Activated T-helper 2 cell treated with anti-CD3 and anti-CD28 coated beads, Interferon-gamma antibody, Interleukin-2, Interleukin-4, amounts not matched to agents 10 μg/mL and 5 μg/mL and 100 μg/mL, durations not matched to agents 14 hours and 24 hours and 36 hours (primary cell): ENCODE measurements at regions not wholly inside any gene's neighbourhood (a gene's known extent, or its start where the extent isn't known, plus 50 kb on each side); places are given as distances from the start of the nearest gene placed in this dataset.

Source experiments
- DNase-seq: peaks from one replicate; pipeline ENCODE4 v3.0.0; 2021; ENCODE audit warnings: low spot score
- H3K27ac Mint-ChIP-seq: one replicate; pipeline ENCODE4 v1.8.0; 2021; ENCODE audit warnings: mixed read lengths
- H3K27me3 Mint-ChIP-seq: one replicate; pipeline ENCODE4 v1.8.0; 2021; ENCODE audit warnings: low read depth, mixed read lengths
- H3K36me3 Mint-ChIP-seq: one replicate; pipeline ENCODE4 v1.8.0; 2021; ENCODE audit warnings: low read depth, mixed read lengths
- H3K4me1 Mint-ChIP-seq: one replicate; pipeline ENCODE4 v1.8.0; 2021; ENCODE audit warnings: low read depth, mixed read lengths
- H3K4me3 Mint-ChIP-seq: one replicate; pipeline ENCODE4 v1.8.0; 2021; ENCODE audit warnings: low read depth, mild to moderate bottlenecking, moderate library complexity, mixed read lengths
- H3K9me3 Mint-ChIP-seq: one replicate; pipeline ENCODE4 v1.8.0; 2021; ENCODE audit warnings: mixed read lengths
- intact Hi-C: fragments of 100-400 bp; cut with micrococcal nuclease; formaldehyde crosslinking; loops from one replicate; pipeline ENCODE4 v1.15.1; 2023

- no peak overlapping the region for H3K27ac Mint-ChIP-seq
- H3K9me3 Mint-ChIP-seq, result no peaks in the 10 kb centered on the region
- no peaks in the 10 kb centered on the region for H3K36me3 Mint-ChIP-seq
- no peaks in the 10 kb centered on the region for H3K27me3 Mint-ChIP-seq
- DNase-seq, result no peak
- H3K4me3 Mint-ChIP-seq, result no peak overlapping the region
- intact Hi-C loops, result no loop called here
- no peaks in the 10 kb centered on the region for H3K4me1 Mint-ChIP-seq
These were observed 412.6 kb upstream of the FAM98A start for GRCh38 chr2:34011684-34012083.

GRCh38 chr2:34005901-34006300, 406.8 kb upstream of the FAM98A start:
- intact Hi-C loops, result no loop called here
- DNase-seq, result no peak
- Mint-ChIP-seq H3K27ac (no peak overlapping the region), H3K36me3 (no peaks in the 10 kb centered on the region), H3K4me1 (no peaks in the 10 kb centered on the region), H3K4me3 (no peak overlapping the region), H3K9me3 (no peaks in the 10 kb centered on the region), H3K27me3 (no peaks in the 10 kb centered on the region)

- intact Hi-C loops, result no loop called here
These were observed 405.8 kb upstream of the FAM98A start for GRCh38 chr2:34004936-34005335.

GRCh38 chr2:34003795-34004194, 404.7 kb upstream of the FAM98A start:
- Mint-ChIP-seq H3K36me3 (no peaks in the 10 kb centered on the region), H3K9me3 (peaks cover 5% of the 10 kb centered on the region), H3K4me1 (no peaks in the 10 kb centered on the region), H3K4me3 (no peak overlapping the region), H3K27me3 (no peaks in the 10 kb centered on the region), H3K27ac (no peak overlapping the region)
- DNase-seq, result no peak
- intact Hi-C loops, result no loop called here

More at GRCh38 chr2:34004936-34005335, 405.8 kb upstream of the FAM98A start:
- Mint-ChIP-seq H3K27me3 (no peaks in the 10 kb centered on the region), H3K9me3 (peaks cover 5% of the 10 kb centered on the region), H3K4me3 (no peak overlapping the region), H3K27ac (no peak overlapping the region), H3K36me3 (no peaks in the 10 kb centered on the region), H3K4me1 (no peaks in the 10 kb centered on the region)
- DNase-seq, result no peak

- no peak overlapping the region for H3K4me3 Mint-ChIP-seq
- no peak for DNase-seq
- H3K9me3 Mint-ChIP-seq, result peaks cover 20% of the 10 kb centered on the region
- intact Hi-C loops, result no loop called here
- H3K36me3 Mint-ChIP-seq, result no peaks in the 10 kb centered on the region
- H3K27me3 Mint-ChIP-seq, result no peaks in the 10 kb centered on the region
- H3K27ac Mint-ChIP-seq, result no peak overlapping the region
- H3K4me1 Mint-ChIP-seq, result no peaks in the 10 kb centered on the region
These were observed 402.5 kb upstream of the FAM98A start for GRCh38 chr2:34001557-34001956.

- H3K27me3 Mint-ChIP-seq, result no peaks in the 10 kb centered on the region
- no peaks in the 10 kb centered on the region for H3K4me1 Mint-ChIP-seq
- intact Hi-C loops, result no loop called here
- no peak overlapping the region for H3K27ac Mint-ChIP-seq
- H3K9me3 Mint-ChIP-seq, result peaks cover 13% of the 10 kb centered on the region
- H3K4me3 Mint-ChIP-seq, result no peak overlapping the region
- DNase-seq, result no peak
- no peaks in the 10 kb centered on the region for H3K36me3 Mint-ChIP-seq
These were observed 385.0 kb upstream of the FAM98A start for GRCh38 chr2:33984131-33984530.

GRCh38 chr2:33978471-33978870, 379.4 kb upstream of the FAM98A start:
- Mint-ChIP-seq H3K36me3 (no peaks in the 10 kb centered on the region), H3K4me3 (no peak overlapping the region), H3K9me3 (peaks cover 10% of the 10 kb centered on the region), H3K27ac (no peak overlapping the region), H3K27me3 (no peaks in the 10 kb centered on the region), H3K4me1 (no peaks in the 10 kb centered on the region)
- DNase-seq, result no peak
- intact Hi-C loops, result no loop called here

- H3K36me3 Mint-ChIP-seq, result no peaks in the 10 kb centered on the region
These were observed 376.4 kb upstream of the FAM98A start for GRCh38 chr2:33975498-33975897.

GRCh38 chr2:33967103-33967502, 368.0 kb upstream of the FAM98A start:
- no peaks in the 10 kb centered on the region for H3K27me3 Mint-ChIP-seq
- intact Hi-C loops, result no loop called here

More at GRCh38 chr2:33975498-33975897, 376.4 kb upstream of the FAM98A start:
- Mint-ChIP-seq H3K9me3 (peaks cover 4% of the 10 kb centered on the region), H3K27me3 (no peaks in the 10 kb centered on the region), H3K4me3 (no peak overlapping the region), H3K27ac (no peak overlapping the region), H3K4me1 (no peaks in the 10 kb centered on the region)
- DNase-seq, result no peak
- intact Hi-C loops, result no loop called here

GRCh38 chr2:33958591-33958990, 359.5 kb upstream of the FAM98A start:
- H3K36me3 Mint-ChIP-seq, result no peaks in the 10 kb centered on the region

More at GRCh38 chr2:33967103-33967502, 368.0 kb upstream of the FAM98A start:
- H3K4me1 Mint-ChIP-seq, result no peaks in the 10 kb centered on the region
- H3K36me3 Mint-ChIP-seq, result no peaks in the 10 kb centered on the region
- H3K4me3 Mint-ChIP-seq, result no peak overlapping the region
- H3K9me3 Mint-ChIP-seq, result no peaks in the 10 kb centered on the region
- no peak overlapping the region for H3K27ac Mint-ChIP-seq
- no peak for DNase-seq

GRCh38 chr2:33949371-33949770, 350.3 kb upstream of the FAM98A start:
- Mint-ChIP-seq H3K4me1 (no peaks in the 10 kb centered on the region), H3K9me3 (peaks cover 20% of the 10 kb centered on the region), H3K4me3 (no peak overlapping the region), H3K36me3 (no peaks in the 10 kb centered on the region), H3K27ac (no peak overlapping the region), H3K27me3 (no peaks in the 10 kb centered on the region)
- intact Hi-C loops, result no loop called here
- no peak for DNase-seq

More at GRCh38 chr2:33958591-33958990, 359.5 kb upstream of the FAM98A start:
- no peaks in the 10 kb centered on the region for H3K4me1 Mint-ChIP-seq
- no peaks in the 10 kb centered on the region for H3K27me3 Mint-ChIP-seq
- intact Hi-C loops, result no loop called here
- no peaks in the 10 kb centered on the region for H3K9me3 Mint-ChIP-seq
- no peak for DNase-seq
- no peak overlapping the region for H3K27ac Mint-ChIP-seq
- no peak overlapping the region for H3K4me3 Mint-ChIP-seq

- no peak overlapping the region for H3K27ac Mint-ChIP-seq
- no peak for DNase-seq
- intact Hi-C loops, result no loop called here
- peaks cover 24% of the 10 kb centered on the region for H3K9me3 Mint-ChIP-seq
- H3K4me1 Mint-ChIP-seq, result no peaks in the 10 kb centered on the region
- H3K27me3 Mint-ChIP-seq, result no peaks in the 10 kb centered on the region
- no peak overlapping the region for H3K4me3 Mint-ChIP-seq
- H3K36me3 Mint-ChIP-seq, result no peaks in the 10 kb centered on the region
These were observed 347.1 kb upstream of the FAM98A start for GRCh38 chr2:33946193-33946592.

GRCh38 chr2:33933203-33933602, 334.1 kb upstream of the FAM98A start:
- Mint-ChIP-seq H3K36me3 (no peaks in the 10 kb centered on the region), H3K4me1 (no peaks in the 10 kb centered on the region), H3K27me3 (no peaks in the 10 kb centered on the region), H3K4me3 (no peak overlapping the region), H3K9me3 (no peaks in the 10 kb centered on the region), H3K27ac (no peak overlapping the region)
- intact Hi-C loops, result no loop called here
- no peak for DNase-seq

- intact Hi-C loops, result no loop called here
- Mint-ChIP-seq H3K4me3 (no peak overlapping the region), H3K4me1 (no peaks in the 10 kb centered on the region), H3K36me3 (no peaks in the 10 kb centered on the region), H3K9me3 (peaks cover 3% of the 10 kb centered on the region), H3K27me3 (no peaks in the 10 kb centered on the region), H3K27ac (no peak overlapping the region)
- no peak for DNase-seq
These were observed 332.1 kb upstream of the FAM98A start for GRCh38 chr2:33931164-33931563.
